Endothelial cell (in vitro differentiated cells): ENCODE measurements at regions not wholly inside any gene's neighbourhood (a gene's known extent, or its start where the extent isn't known, plus 50 kb on each side); places are given as distances from the start of the nearest gene placed in this dataset.

Experiments used
- DNase-seq: peaks from one replicate; pipeline ENCODE4 v3.0.0; 2021; ENCODE audit warnings: low spot score
- H3K27ac Mint-ChIP-seq: one replicate; pipeline ENCODE4 v1.8.0; 2021; ENCODE audit warnings: mixed read lengths, inconsistent platforms; ENCODE audit not compliant: unreplicated experiment
- H3K27me3 Mint-ChIP-seq: one replicate; pipeline ENCODE4 v1.8.0; 2021; ENCODE audit warnings: mild to moderate bottlenecking, moderate library complexity, mixed read lengths, inconsistent platforms; ENCODE audit not compliant: unreplicated experiment
- H3K36me3 Mint-ChIP-seq: one replicate; pipeline ENCODE4 v1.8.0; 2021; ENCODE audit warnings: mild to moderate bottlenecking, low read depth, mixed read lengths, inconsistent platforms; ENCODE audit not compliant: unreplicated experiment
- H3K4me1 Mint-ChIP-seq: one replicate; pipeline ENCODE4 v1.8.0; 2021; ENCODE audit warnings: mild to moderate bottlenecking, mixed read lengths, inconsistent platforms; ENCODE audit not compliant: unreplicated experiment
- H3K4me3 Mint-ChIP-seq: one replicate; pipeline ENCODE4 v1.8.0; 2021; ENCODE audit warnings: mild to moderate bottlenecking, mixed read lengths, inconsistent platforms; ENCODE audit not compliant: unreplicated experiment
- H3K9me3 Mint-ChIP-seq: one replicate; pipeline ENCODE4 v1.8.0; 2021; ENCODE audit warnings: mixed read lengths, inconsistent platforms; ENCODE audit not compliant: unreplicated experiment
- TF ChIP-seq, protein P1 (sequence below): fragments of 200-600 bp; sonication (generic); IDR thresholded peaks from one replicate; pipeline ENCODE4 v1.5.0; 2021; ENCODE audit warnings: antibody characterized with exemption; ENCODE audit not compliant: unreplicated experiment

DNA sequence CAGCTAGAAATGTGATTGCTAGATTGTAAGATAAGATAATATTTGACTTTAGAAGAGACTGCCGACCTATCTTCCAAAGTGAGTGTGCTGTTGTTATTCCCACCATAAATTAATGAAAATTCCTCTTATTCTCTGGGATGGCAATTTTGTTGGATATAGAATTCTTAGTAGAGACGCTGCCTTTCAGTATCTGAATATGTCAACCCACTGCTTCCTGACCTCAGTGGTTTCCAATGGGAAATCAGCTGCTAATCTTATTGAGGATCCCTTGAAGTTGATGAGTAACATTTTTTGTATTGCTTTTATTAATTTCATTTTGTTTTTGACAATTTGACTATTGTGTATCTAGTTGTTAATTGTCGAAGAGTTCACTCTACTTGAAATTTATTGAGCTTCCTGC is 313.0 kb downstream of the BMP2 start:
- no peak overlapping the region for H3K4me3 Mint-ChIP-seq
- TF ChIP-seq, protein P1, sequence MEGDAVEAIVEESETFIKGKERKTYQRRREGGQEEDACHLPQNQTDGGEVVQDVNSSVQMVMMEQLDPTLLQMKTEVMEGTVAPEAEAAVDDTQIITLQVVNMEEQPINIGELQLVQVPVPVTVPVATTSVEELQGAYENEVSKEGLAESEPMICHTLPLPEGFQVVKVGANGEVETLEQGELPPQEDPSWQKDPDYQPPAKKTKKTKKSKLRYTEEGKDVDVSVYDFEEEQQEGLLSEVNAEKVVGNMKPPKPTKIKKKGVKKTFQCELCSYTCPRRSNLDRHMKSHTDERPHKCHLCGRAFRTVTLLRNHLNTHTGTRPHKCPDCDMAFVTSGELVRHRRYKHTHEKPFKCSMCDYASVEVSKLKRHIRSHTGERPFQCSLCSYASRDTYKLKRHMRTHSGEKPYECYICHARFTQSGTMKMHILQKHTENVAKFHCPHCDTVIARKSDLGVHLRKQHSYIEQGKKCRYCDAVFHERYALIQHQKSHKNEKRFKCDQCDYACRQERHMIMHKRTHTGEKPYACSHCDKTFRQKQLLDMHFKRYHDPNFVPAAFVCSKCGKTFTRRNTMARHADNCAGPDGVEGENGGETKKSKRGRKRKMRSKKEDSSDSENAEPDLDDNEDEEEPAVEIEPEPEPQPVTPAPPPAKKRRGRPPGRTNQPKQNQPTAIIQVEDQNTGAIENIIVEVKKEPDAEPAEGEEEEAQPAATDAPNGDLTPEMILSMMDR = no peak
- no peak for DNase-seq
- H3K27ac Mint-ChIP-seq = no peak overlapping the region
- no peaks in the 10 kb centered on the region for H3K9me3 Mint-ChIP-seq
- H3K4me1 Mint-ChIP-seq = no peaks in the 10 kb centered on the region
- no peaks in the 10 kb centered on the region for H3K27me3 Mint-ChIP-seq
- H3K36me3 Mint-ChIP-seq = no peaks in the 10 kb centered on the region

DNA sequence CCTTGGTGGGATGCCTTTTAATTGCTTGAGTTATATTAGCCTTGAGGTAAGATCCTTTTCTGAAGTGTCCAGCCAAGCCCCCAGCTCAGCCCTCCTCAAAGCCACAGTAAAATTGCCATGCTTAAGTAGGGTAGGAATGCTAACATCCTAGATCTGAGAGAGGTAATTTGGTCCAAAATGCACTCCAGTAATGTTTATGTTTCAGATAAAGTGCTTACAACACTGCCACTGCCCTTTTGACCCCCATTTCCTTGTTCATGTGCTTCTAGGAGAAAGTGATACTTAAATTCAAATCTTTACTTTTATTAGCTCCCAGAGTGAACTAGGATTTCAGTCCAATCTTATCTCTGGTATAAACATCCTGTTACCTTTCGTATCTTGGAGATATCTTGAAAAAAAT is 318.0 kb downstream of the BMP2 start:
- no peaks in the 10 kb centered on the region for H3K36me3 Mint-ChIP-seq
- no peaks in the 10 kb centered on the region for H3K27me3 Mint-ChIP-seq
- DNase-seq = no peak
- no peak overlapping the region for H3K4me3 Mint-ChIP-seq
- no peaks in the 10 kb centered on the region for H3K4me1 Mint-ChIP-seq
- TF ChIP-seq, protein P1 = no peak
- H3K27ac Mint-ChIP-seq = no peak overlapping the region
- no peaks in the 10 kb centered on the region for H3K9me3 Mint-ChIP-seq

DNA sequence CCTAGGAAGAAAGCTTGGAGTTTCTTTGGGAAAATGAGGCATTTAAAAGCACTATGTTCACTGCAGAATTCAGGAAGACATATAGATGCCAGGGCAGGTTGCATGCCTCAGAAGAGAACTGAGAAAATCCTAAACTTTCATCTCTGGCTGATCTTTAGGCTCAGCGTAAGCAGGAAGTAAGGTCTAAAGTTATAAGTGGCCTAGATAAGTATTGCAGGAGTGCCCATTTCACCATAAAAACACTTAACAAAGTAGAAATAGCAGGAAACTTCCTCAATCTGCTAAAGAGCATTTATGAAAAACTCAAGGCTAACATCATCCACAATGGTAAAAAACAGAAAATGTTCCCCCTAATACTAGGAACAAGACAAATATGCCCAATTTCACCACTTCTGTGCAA is 320.3 kb downstream of the BMP2 start:
- H3K9me3 Mint-ChIP-seq = no peaks in the 10 kb centered on the region
- no peaks in the 10 kb centered on the region for H3K27me3 Mint-ChIP-seq
- no peaks in the 10 kb centered on the region for H3K36me3 Mint-ChIP-seq
- no peak overlapping the region for H3K4me3 Mint-ChIP-seq
- TF ChIP-seq, protein P1 = no peak
- H3K27ac Mint-ChIP-seq = no peak overlapping the region
- H3K4me1 Mint-ChIP-seq = no peaks in the 10 kb centered on the region
- no peak for DNase-seq

DNA sequence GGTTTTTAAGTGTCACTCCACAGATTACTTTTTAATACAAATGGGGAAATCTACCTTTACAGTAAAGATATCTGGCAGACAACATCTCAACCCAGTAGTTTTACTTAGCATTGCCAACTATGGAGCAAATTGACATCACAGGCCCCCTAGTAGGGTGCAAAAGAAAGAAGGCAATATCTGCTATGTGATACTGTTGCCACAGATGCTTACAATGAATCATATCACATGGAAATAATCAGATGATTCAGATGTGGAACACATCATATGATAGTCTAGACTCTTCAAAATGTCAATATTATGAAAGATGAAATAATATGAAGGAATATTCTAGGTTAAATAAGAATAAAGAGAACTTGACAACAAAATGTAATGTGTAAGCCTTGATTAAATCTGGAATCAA is 322.5 kb downstream of the BMP2 start:
- TF ChIP-seq, protein P1 = no peak
- Mint-ChIP-seq H3K27me3 (no peaks in the 10 kb centered on the region), H3K4me3 (no peak overlapping the region), H3K27ac (no peak overlapping the region), H3K36me3 (no peaks in the 10 kb centered on the region), H3K4me1 (no peaks in the 10 kb centered on the region), H3K9me3 (no peaks in the 10 kb centered on the region)
- no peak for DNase-seq

DNA sequence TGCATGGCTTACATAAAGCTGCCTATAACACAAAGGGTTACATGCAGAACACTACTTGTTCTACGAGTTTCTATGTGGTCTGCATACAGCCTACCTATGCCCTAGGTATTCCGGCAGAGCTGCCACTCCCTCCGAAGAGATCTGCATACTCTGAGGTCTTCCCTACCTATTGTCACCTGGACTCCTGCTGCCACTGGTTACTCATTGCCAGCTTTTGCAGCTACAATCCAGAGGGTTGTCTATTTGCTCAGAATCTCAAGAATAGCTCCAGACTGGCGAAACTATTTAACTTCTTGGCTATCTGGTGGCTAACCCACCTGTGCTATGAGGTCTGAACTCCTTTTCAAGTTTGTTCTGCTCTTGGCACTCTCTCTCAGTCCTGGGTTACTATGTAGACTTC is 323.3 kb downstream of the BMP2 start:
- no peak for DNase-seq
- Mint-ChIP-seq H3K4me1 (no peaks in the 10 kb centered on the region), H3K9me3 (no peaks in the 10 kb centered on the region), H3K36me3 (no peaks in the 10 kb centered on the region), H3K27me3 (no peaks in the 10 kb centered on the region), H3K27ac (no peak overlapping the region), H3K4me3 (no peak overlapping the region)
- TF ChIP-seq, protein P1 = no peak
